Neural progenitor cell (in vitro differentiated cells): ENCODE measurements at regions not wholly inside any gene's neighbourhood (a gene's known extent, or its start where the extent isn't known, plus 50 kb on each side); places are given as distances from the start of the nearest gene placed in this dataset.

ENCODE experiments used
- DNase-seq: peaks from one replicate; pipeline ENCODE4 v3.0.0-alpha.2; 2016; ENCODE audit warnings: low spot score
- H2AFZ ChIP-seq: fragments of 200-600 bp; sonication (generic); replicated peaks from 2 replicates; pipeline ENCODE4 v1.6.1; 2016; ENCODE audit warnings: antibody characterized with exemption
- H3F3A ChIP-seq: fragments of 200-600 bp; sonication (generic); 2 replicates; pipeline ENCODE4 v1.6.1; 2016; ENCODE audit warnings: antibody characterized with exemption, low read depth
- H3K27ac ChIP-seq: fragments of 200-600 bp; sonication (generic); 2 replicates; pipeline ENCODE4 v1.5.1; 2016; ENCODE audit warnings: mild to moderate bottlenecking
- H3K27me3 ChIP-seq: fragments of 200-600 bp; sonication (generic); 2 replicates; pipeline ENCODE4 v1.6.1; 2016; ENCODE audit warnings: mild to moderate bottlenecking, moderate library complexity
- H3K36me3 ChIP-seq: fragments of 200-600 bp; sonication (generic); 2 replicates; pipeline ENCODE4 v1.5.1; 2016
- H3K4me1 ChIP-seq: fragments of 200-600 bp; sonication (generic); 2 replicates; pipeline ENCODE4 v1.6.1; 2016; ENCODE audit warnings: mixed run types
- H3K4me2 ChIP-seq: fragments of 200-600 bp; sonication (generic); 2 replicates; pipeline ENCODE4 v1.6.1; 2016
- H3K4me3 ChIP-seq: fragments of 200-600 bp; sonication (generic); 2 replicates; pipeline ENCODE4 v1.5.1; 2016
- H3K79me2 ChIP-seq: fragments of 200-600 bp; sonication (generic); 2 replicates; pipeline ENCODE4 v1.6.1; 2016; ENCODE audit warnings: low read depth
- H3K9ac ChIP-seq: fragments of 200-600 bp; sonication (generic); 2 replicates; pipeline ENCODE4 v1.6.1; 2016
- H3K9me3 ChIP-seq: fragments of 200-600 bp; sonication (generic); 2 replicates; pipeline ENCODE4 v1.5.1; 2016; ENCODE audit warnings: low read depth
- H4K20me1 ChIP-seq: fragments of 200-600 bp; sonication (generic); 2 replicates; pipeline ENCODE4 v1.6.1; 2016; ENCODE audit warnings: low read depth
- H3K27ac Mint-ChIP-seq: 3 replicates; pipeline ENCODE4 v1.8.0; 2021; ENCODE audit warnings: mixed read lengths
- H3K27me3 Mint-ChIP-seq: 2 replicates; pipeline ENCODE4 v1.8.0; 2022; ENCODE audit warnings: low read depth, mild to moderate bottlenecking, inconsistent platforms, moderate library complexity, mixed read lengths; ENCODE audit not compliant: insufficient read depth
- H3K36me3 Mint-ChIP-seq: 3 replicates; pipeline ENCODE4 v1.8.0; 2021; ENCODE audit warnings: mixed read lengths
- H3K4me1 Mint-ChIP-seq: 3 replicates; pipeline ENCODE4 v1.8.0; 2021; ENCODE audit warnings: mixed read lengths
- H3K4me3 Mint-ChIP-seq: 3 replicates; pipeline ENCODE4 v1.8.0; 2021; ENCODE audit warnings: mild to moderate bottlenecking, moderate library complexity, mixed read lengths
- H3K9me3 Mint-ChIP-seq: 3 replicates; pipeline ENCODE4 v1.8.0; 2020; ENCODE audit warnings: mixed read lengths
- CTCF ChIP-seq: fragments of 200-600 bp; sonication (generic); IDR thresholded peaks from 2 replicates; pipeline ENCODE4 v1.5.1; 2017; ENCODE audit warnings: antibody characterized with exemption, mild to moderate bottlenecking
- EZH2 ChIP-seq: fragments of 200-600 bp; sonication (generic); IDR thresholded peaks from 2 replicates; pipeline ENCODE4 v1.6.1; 2017; ENCODE audit warnings: antibody characterized with exemption, mild to moderate bottlenecking, moderate library complexity
- EZH2phosphoT487 ChIP-seq: fragments of 200-600 bp; sonication (generic); IDR thresholded peaks from 2 replicates; pipeline ENCODE4 v1.6.1; 2017; ENCODE audit warnings: antibody characterized with exemption

DNA sequence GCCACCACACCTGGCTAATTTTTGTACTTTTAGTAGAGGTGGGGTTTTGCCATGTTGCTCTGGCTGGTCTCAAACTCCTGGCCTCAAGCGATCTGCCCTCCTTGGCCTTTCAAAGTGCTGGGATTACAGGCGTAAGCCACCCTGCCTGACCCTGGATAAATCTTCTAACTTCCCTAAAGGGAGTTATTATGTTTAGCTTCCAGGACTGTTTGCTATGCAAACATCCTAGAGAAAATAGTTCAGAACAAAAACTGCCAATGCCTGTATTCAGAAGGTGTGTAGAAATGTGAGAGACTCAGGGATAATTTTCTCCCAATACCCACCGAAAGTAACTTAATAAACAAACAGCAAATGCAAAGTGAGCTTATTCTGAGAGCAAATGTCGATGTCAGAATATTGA is 301.2 kb downstream of the TGFB2 start:
- no peak for DNase-seq
- H3K36me3 ChIP-seq = no peaks in the 10 kb centered on the region
- H3K9me3 ChIP-seq = no peaks in the 10 kb centered on the region
- no peaks in the 10 kb centered on the region for H3K27me3 ChIP-seq
- peaks cover 7% of the 10 kb centered on the region for H3K4me1 Mint-ChIP-seq
- no peak overlapping the region for H3K4me3 ChIP-seq
- H3K36me3 Mint-ChIP-seq = no peaks in the 10 kb centered on the region
- H3K27me3 Mint-ChIP-seq = no peaks in the 10 kb centered on the region
- H3K27ac ChIP-seq = no peak overlapping the region
- H3K27ac Mint-ChIP-seq = no peak overlapping the region
- H3K79me2 ChIP-seq = no peaks in the 10 kb centered on the region
- H3K9me3 Mint-ChIP-seq = no peaks in the 10 kb centered on the region
- no peaks in the 10 kb centered on the region for H4K20me1 ChIP-seq
- H3K4me1 ChIP-seq = peaks cover 5% of the 10 kb centered on the region
- H2AFZ ChIP-seq = peak overlapping the region; percentile 44
- H3F3A ChIP-seq = peaks cover 4% of the 10 kb centered on the region
- H3K9ac ChIP-seq = no peak overlapping the region
- no peak overlapping the region for H3K4me3 Mint-ChIP-seq
- TF ChIP-seq CTCF (no peak), EZH2 (no peak), EZH2phosphoT487 (no peak)
- H3K4me2 ChIP-seq = no peak overlapping the region

- H2AFZ ChIP-seq = no peak overlapping the region
- H3K4me3 Mint-ChIP-seq = no peak overlapping the region
- peaks cover 11% of the 10 kb centered on the region for H3K4me1 Mint-ChIP-seq
- H3K9me3 Mint-ChIP-seq = no peaks in the 10 kb centered on the region
- no peak overlapping the region for H3K27ac ChIP-seq
- H3K9ac ChIP-seq = no peak overlapping the region
- TF ChIP-seq EZH2 (no peak), EZH2phosphoT487 (no peak), CTCF (no peak)
- H4K20me1 ChIP-seq = no peaks in the 10 kb centered on the region
- H3K4me1 ChIP-seq = no peaks in the 10 kb centered on the region
- H3K27me3 Mint-ChIP-seq = no peaks in the 10 kb centered on the region
- H3K79me2 ChIP-seq = no peaks in the 10 kb centered on the region
- H3K9me3 ChIP-seq = no peaks in the 10 kb centered on the region
- no peaks in the 10 kb centered on the region for H3K36me3 ChIP-seq
- no peaks in the 10 kb centered on the region for H3F3A ChIP-seq
- no peak overlapping the region for H3K27ac Mint-ChIP-seq
- no peaks in the 10 kb centered on the region for H3K36me3 Mint-ChIP-seq
- no peak overlapping the region for H3K4me2 ChIP-seq
- H3K27me3 ChIP-seq = no peaks in the 10 kb centered on the region
- no peak overlapping the region for H3K4me3 ChIP-seq
- DNase-seq = no peak
Measured at GRCh38 chr1:218656301-218657037, 311.3 kb downstream of the TGFB2 start.

- Mint-ChIP-seq H3K9me3 (no peaks in the 10 kb centered on the region), H3K27ac (no peak overlapping the region), H3K36me3 (no peaks in the 10 kb centered on the region), H3K27me3 (no peaks in the 10 kb centered on the region), H3K4me3 (no peak overlapping the region), H3K4me1 (peaks cover 12% of the 10 kb centered on the region)
- Histone ChIP-seq H3K36me3 (no peaks in the 10 kb centered on the region), H3K27ac (no peak overlapping the region), H3K27me3 (no peaks in the 10 kb centered on the region), H3K4me1 (no peaks in the 10 kb centered on the region), H3K79me2 (no peaks in the 10 kb centered on the region), H4K20me1 (no peaks in the 10 kb centered on the region), H3K4me3 (no peak overlapping the region), H3F3A (no peaks in the 10 kb centered on the region), H3K9ac (no peak overlapping the region), H3K9me3 (no peaks in the 10 kb centered on the region), H3K4me2 (no peak overlapping the region), H2AFZ (no peak overlapping the region)
- no peak for TF ChIP-seq EZH2phosphoT487
- no peak for TF ChIP-seq EZH2
- TF ChIP-seq CTCF = no peak
- DNase-seq = no peak
Measured at GRCh38 chr1:218658269-218658668, 313.1 kb downstream of the TGFB2 start.
